HTR-8/SVneo (cell line): ENCODE measurements at regions not wholly inside any gene's neighbourhood (a gene's known extent, or its start where the extent isn't known, plus 50 kb on each side); places are given as distances from the start of the nearest gene placed in this dataset.

ENCODE experiments used
- DNase-seq: peaks from one replicate; pipeline ENCODE4 v3.0.0; 2011; ENCODE audit warnings: low spot score, mixed read lengths; ENCODE audit not compliant: insufficient read length
- FAIRE-seq: peaks from 2 replicates; lab custom pipeline; 2011; peaks lifted over from hg19 to GRCh38; lab: Jason Lieb, UNC

GRCh38 chr2:103254611-103255010, 492.8 kb downstream of the TMEM182 start:
- no peak for FAIRE-seq

GRCh38 chr2:103264058-103264768, 502.4 kb downstream of the TMEM182 start:
- FAIRE-seq = no peak
- DNase-seq = no peak

More at GRCh38 chr2:103254611-103255010, 492.8 kb downstream of the TMEM182 start:
- DNase-seq = no peak

- no peak for FAIRE-seq
- no peak for DNase-seq
Observed at GRCh38 chr2:103265521-103265920, 503.7 kb downstream of the TMEM182 start.

GRCh38 chr2:103268841-103269498, 507.1 kb downstream of the TMEM182 start:
- FAIRE-seq (no peak), DNase-seq (no peak)

GRCh38 chr2:103276869-103277268, 515.0 kb downstream of the TMEM182 start:
- FAIRE-seq (no peak), DNase-seq (no peak)

- no peak for DNase-seq
- no peak for FAIRE-seq
Observed at GRCh38 chr2:103284750-103285149, 522.9 kb downstream of the TMEM182 start.

- DNase-seq = no peak
- no peak for FAIRE-seq
Observed at GRCh38 chr2:103285354-103285753, 523.5 kb downstream of the TMEM182 start.

GRCh38 chr2:103287746-103288145, 525.9 kb downstream of the TMEM182 start:
- no peak for FAIRE-seq
- no peak for DNase-seq

GRCh38 chr2:103288696-103289095, 526.9 kb downstream of the TMEM182 start:
- FAIRE-seq (no peak), DNase-seq (no peak)

GRCh38 chr2:103289105-103289725, 527.4 kb downstream of the TMEM182 start:
- DNase-seq = no peak

GRCh38 chr2:103292573-103292972, 530.7 kb downstream of the TMEM182 start:
- FAIRE-seq = no peak
- DNase-seq = no peak

More at GRCh38 chr2:103289105-103289725, 527.4 kb downstream of the TMEM182 start:
- FAIRE-seq = no peak

- no peak for FAIRE-seq
- DNase-seq = no peak
Observed at GRCh38 chr2:103293067-103293741, 531.4 kb downstream of the TMEM182 start.

- DNase-seq (no peak), FAIRE-seq (no peak)
Observed at GRCh38 chr2:103293742-103294077, 531.9 kb downstream of the TMEM182 start.

GRCh38 chr2:103294420-103294819, 532.6 kb downstream of the TMEM182 start:
- no peak for FAIRE-seq
- DNase-seq = no peak

- DNase-seq (no peak), FAIRE-seq (no peak)
Observed at GRCh38 chr2:103295591-103295990, 533.8 kb downstream of the TMEM182 start.

- no peak for FAIRE-seq
Observed at GRCh38 chr2:103324671-103325070, 562.8 kb downstream of the TMEM182 start.

GRCh38 chr2:103327386-103327785, 565.6 kb downstream of the TMEM182 start:
- FAIRE-seq (no peak), DNase-seq (no peak)

More at GRCh38 chr2:103324671-103325070, 562.8 kb downstream of the TMEM182 start:
- DNase-seq = no peak

- FAIRE-seq = no peak
Observed at GRCh38 chr2:103327966-103328365, 566.1 kb downstream of the TMEM182 start.

GRCh38 chr2:103335403-103335802, 573.6 kb downstream of the TMEM182 start:
- DNase-seq (no peak), FAIRE-seq (peak; percentile 20)

More at GRCh38 chr2:103327966-103328365, 566.1 kb downstream of the TMEM182 start:
- no peak for DNase-seq

GRCh38 chr2:103338819-103339218, 577.0 kb downstream of the TMEM182 start:
- DNase-seq = no peak
- FAIRE-seq = no peak

GRCh38 chr2:103346780-103347179, 584.9 kb downstream of the TMEM182 start:
- DNase-seq (no peak), FAIRE-seq (no peak)
